Breast epithelium (tissue), 3 donors: ENCODE measurements at regions not wholly inside any gene's neighbourhood (a gene's known extent, or its start where the extent isn't known, plus 50 kb on each side); places are given as distances from the start of the nearest gene placed in this dataset.
A peak's percentile ranks its signal among the peaks of the same experiment; 100 is the strongest.

ENCODE experiments used
- CTCF ChIP-seq, 3 donors: fragments of 450-650 bp; IDR thresholded peaks; one replicate each; pipeline ENCODE4 v1.5.1; 2016 to 2017; ENCODE audit warnings: antibody characterized with exemption in 3 of 3, mild to moderate bottlenecking in 3 of 3, moderate library complexity in 3 of 3
- POLR2A ChIP-seq: fragments of 450-650 bp; IDR thresholded peaks from one replicate; pipeline ENCODE4 v1.6.1; 2016; ENCODE audit warnings: antibody characterized with exemption, mild to moderate bottlenecking, moderate library complexity
- POLR2AphosphoS5 ChIP-seq, 3 donors: sonication (generic); formaldehyde crosslinking; IDR thresholded peaks; one replicate each; pipeline ENCODE4 v1.6.1; 2017; ENCODE audit warnings: antibody characterized with exemption in 3 of 3

GRCh38 chr2:211085056-211085680 lies 528.8 kb downstream of the CPS1 start:
- no peak for TF ChIP-seq POLR2A
- peak in 2 of 3 donors; percentile 26 to 61 for TF ChIP-seq CTCF (IDR thresholded peaks at IDR 0.05)
- TF ChIP-seq POLR2AphosphoS5 (IDR thresholded peaks at IDR 0.05), result no peak
